ENCODE measurements at regions not wholly inside any gene's neighbourhood (a gene's known extent, or its start where the extent isn't known, plus 50 kb on each side); places are given as distances from the start of the nearest gene placed in this dataset.
"Not testable (repeated sequence)": the region's sequence is repeated elsewhere in the genome, so short reads cannot be mapped to it uniquely, and the experiment has no call there.

- DNase-seq (ENCODE audit: low spot score): no peak
Measured at GRCh38 chr5:161034451-161034850, 182.4 kb upstream of the ATP10B start.

GRCh38 chr5:161030229-161030628 lies 178.2 kb upstream of the ATP10B start:
- no peak for DNase-seq (ENCODE audit: low spot score)

DNA sequence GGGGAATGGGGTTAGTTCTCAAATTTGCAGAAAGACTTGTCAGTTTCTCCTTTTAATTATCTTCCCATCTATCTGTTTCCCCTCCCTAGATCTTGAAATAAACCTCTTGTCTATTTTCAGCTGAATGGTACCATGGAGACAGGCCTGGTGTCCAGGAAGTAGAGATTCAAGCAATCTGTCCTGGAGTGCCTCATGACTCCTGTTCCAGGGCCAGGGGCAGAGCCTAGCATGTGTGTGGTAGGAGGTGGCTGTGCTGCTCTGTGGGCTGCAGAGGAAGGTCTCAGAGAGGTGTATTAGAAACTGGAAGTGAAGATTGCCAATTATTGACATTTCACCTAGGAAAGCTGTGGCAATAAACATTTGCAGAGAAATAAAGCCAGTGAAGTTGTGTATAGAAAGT lies 175.8 kb upstream of the ATP10B start:
- no peak for DNase-seq (ENCODE audit: low spot score)

DNA sequence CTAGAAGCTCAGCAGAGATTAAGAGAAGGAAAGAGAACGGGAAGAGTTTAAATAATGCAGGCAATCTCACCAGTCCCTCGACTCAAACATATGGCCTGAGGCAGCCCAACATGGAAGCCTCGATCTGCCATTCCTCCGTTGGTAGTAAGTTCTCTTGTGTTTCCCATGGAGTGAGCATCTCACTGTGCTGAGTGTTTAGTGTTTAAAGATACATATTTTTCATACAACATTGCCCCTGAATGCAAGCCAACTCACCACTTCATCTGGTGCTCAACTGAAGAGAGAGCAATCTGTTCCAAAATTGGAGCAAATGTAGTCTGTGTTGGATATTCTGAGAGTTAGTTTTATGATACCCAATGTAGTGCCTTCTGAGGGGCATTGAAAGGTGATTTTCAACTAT lies 171.5 kb upstream of the ATP10B start:
- DNase-seq (ENCODE audit: low spot score): no peak

DNA sequence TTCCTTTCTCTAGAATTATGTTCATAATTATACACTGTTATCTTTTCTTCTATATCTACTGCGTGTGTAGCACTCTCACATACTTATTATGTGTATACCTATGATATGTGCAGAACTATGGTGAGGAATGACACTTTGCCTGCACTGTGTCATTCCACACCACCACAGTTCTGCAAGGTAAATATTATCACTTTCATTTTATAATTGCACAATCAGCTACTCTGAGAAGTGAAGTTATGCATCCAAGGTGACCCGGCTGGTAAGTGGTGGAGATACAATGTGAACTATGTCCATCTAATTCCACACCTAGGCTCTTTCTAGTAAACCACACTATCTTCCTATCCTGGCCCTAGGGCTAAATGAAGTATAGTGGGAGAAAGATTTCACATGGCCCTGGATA lies 170.1 kb upstream of the ATP10B start:
- DNase-seq (ENCODE audit: low spot score): no peak

DNA sequence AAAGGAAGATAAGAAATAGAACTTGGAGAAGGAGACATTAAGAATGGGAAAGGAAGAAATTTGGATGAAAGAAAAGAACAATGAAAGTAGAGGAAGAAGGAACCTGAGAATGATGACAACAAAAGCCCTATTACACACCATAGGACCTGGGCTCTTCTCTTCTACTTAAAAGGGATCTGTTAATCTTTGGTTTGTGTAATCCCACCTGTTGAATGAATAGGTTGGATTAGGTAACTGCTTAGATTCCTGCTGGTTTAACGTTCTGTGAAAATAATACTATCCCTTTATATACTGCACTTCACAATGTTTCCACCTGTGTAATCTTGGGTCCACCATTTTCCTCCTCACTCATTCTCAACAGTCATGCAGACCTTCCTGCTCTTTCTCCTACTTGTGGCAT lies 157.8 kb upstream of the ATP10B start:
- DNase-seq (ENCODE audit: low spot score): no peak

GRCh38 chr5:161009194-161009593 lies 157.2 kb upstream of the ATP10B start:
- no peak for DNase-seq (ENCODE audit: low spot score)

DNA sequence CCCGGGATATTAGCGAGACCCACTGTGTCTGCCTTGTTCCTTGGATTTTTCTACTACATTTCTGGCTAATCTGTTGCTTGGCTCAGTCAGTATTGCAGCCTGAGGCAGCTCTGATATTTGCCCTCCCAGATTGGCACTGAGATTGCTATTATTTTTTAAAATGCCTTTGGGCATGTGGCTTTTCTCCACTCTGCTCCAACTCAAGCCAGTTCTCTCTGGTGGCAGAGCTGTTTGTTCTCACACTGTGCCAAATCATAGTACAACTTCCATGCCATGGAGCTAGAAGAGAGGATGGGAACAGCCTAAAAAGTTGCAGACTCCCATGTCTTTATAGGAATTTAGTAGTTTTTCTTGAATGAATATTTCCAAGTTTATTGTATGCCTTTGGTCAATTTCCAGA lies 155.9 kb upstream of the ATP10B start:
- no peak for DNase-seq (ENCODE audit: low spot score)

GRCh38 chr5:161002571-161003074 lies 150.6 kb upstream of the ATP10B start:
- no peak for DNase-seq (ENCODE audit: low spot score)

DNA sequence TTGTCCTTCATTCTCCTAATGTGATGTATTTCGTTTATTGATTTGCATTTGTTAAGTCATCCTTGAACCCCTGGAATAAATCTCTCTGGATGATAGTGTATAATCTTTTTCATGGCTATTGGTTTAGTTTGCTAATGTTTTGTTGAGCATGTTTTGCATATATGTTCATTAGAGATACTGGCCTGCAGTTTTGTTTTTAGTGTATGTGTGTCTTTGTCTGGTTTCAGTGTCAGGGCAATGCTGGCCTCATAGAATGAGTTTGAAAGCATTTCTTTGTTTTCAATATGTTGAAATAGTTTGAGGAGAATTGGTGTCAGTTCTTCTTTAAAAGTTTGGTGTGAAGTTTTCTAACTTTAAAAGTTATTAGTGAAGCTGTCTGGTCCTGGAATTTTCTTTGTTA lies 149.6 kb upstream of the ATP10B start:
- no peak for DNase-seq (ENCODE audit: low spot score)

GRCh38 chr5:161001142-161001541 lies 149.1 kb upstream of the ATP10B start:
- DNase-seq (ENCODE audit: low spot score): not testable (repeated sequence)

DNA sequence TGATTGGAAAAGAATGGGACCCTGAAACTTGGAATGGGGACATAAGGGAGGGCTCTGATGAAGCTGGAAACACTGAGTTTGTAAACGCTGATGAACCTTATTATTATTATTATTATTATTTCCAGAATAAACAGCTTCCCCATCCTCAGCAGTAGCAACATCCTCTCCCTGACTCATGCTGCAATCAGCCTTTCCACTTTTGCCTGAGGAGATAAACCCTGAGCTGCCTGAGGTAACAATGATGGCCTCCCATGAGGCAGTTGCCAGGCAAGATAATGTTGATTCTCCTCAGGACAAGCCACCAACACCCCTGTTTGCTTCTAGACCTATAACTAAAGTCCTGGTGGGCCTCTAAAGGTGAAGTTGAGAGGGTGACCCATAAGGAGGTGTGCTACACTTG lies 139.2 kb upstream of the ATP10B start:
- no peak for DNase-seq (ENCODE audit: low spot score)

DNA sequence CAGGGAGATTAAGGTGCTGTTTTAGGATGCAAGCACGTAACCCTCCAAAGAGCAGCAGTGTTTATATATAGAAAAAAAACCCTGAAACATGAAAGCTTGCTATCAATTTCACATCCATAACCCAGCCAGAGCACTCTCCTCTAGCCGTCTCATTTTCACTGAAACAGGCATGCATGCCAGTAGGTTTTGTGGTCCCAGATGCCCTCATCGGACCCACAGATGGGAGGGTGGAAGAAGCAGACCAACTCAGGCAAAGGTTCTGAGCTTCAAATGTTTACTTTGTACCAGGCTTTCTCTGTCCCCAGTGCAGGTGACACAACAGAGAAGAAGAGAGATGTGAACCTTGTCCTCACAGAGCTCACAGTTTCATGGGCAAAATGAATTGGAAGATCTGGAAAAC lies 127.4 kb upstream of the ATP10B start:
- DNase-seq (ENCODE audit: low spot score): no peak

GRCh38 chr5:160978944-160979343 lies 126.9 kb upstream of the ATP10B start:
- DNase-seq (ENCODE audit: low spot score): no peak

DNA sequence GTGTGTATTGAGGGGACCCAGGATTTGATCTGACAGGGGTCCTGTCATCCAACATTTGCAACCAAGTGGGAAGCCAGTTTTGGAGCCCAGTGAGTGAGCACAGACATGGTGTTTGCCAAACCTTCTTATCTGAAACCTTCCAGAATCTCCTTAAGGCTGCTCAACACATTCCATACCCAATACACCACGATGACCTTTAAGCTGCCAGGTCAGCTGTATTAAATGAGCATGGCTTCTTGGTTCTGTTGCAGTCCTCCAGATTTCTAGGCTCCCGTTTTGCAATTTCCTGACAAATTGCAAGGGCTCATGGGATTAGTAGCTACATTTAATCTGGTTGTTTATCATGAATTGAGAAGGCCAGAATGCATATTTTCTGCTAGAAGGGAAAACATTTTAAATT lies 124.2 kb upstream of the ATP10B start:
- DNase-seq (ENCODE audit: low spot score): no peak

DNA sequence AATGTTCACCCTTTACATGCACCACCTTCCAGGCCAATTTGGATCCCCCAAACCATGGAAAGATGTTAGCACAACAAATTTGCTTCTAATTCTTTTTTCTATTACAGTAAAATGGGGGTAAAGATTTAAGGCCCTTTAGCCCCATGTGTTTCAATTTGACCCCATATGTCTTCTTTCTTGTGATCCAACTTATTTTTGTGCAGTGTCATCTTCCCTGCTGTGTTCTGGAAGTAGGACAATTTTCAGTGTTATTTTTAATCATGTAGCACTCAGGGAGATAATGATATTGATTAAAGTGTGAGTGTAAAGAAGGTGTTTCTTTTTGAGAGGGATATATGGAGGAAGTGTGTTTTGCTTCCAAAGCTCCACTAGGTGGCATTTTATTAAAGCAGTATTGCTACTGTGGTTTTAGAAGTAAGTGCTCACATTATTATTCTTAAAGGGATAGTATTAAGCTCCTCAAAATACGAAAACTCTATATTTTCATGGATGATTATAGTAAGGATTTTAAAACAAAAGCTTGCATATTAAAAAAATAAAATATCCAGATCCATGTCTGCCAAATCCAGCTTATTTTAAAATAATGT lies 118.7 kb upstream of the ATP10B start:
- no peak for DNase-seq (ENCODE audit: low spot score)

- no peak for DNase-seq (ENCODE audit: low spot score)
Measured at GRCh38 chr5:160969645-160970044, 117.6 kb upstream of the ATP10B start.

DNA sequence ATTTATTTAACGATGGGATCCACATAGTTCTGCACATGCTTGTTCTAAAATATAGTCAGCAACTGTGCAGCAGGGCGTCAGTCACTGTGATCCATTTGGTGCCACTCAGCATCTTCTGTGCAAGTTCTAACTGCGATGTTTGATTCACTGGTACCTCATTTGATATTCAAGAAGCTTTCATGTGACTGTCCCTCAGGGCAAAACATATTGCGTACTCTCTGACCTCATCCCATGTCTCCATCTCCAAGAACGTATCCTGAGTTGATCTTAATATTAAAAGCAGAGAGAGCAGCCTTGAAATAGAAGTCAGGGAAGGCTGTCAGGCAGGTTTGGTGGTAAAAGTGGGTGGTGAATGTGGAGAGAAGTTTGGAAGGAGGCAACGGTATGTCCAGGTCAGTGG lies 116.5 kb upstream of the ATP10B start:
- DNase-seq (ENCODE audit: low spot score): no peak

- DNase-seq (ENCODE audit: low spot score): no peak
Measured at GRCh38 chr5:160966921-160967320, 114.9 kb upstream of the ATP10B start.

DNA sequence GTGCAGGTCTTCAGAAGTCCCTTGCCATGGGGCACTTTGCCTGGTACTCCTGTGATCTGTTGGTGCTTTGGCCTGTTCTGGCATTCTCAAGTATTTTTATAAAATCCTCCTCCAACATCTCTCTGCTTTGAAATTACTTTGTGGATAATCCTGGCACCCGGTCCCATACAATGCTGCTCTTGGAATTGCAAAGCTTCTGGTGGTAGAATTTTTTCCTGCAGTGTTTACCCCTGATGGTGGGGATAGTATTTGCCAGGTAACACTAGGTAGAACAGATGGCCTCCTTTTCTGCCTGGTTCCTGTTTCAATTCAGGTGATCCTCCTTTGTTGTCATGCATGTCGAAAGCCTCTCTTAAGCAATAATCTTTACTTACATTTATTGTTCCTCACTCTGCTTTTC lies 109.8 kb upstream of the ATP10B start:
- DNase-seq (ENCODE audit: low spot score): no peak

DNA sequence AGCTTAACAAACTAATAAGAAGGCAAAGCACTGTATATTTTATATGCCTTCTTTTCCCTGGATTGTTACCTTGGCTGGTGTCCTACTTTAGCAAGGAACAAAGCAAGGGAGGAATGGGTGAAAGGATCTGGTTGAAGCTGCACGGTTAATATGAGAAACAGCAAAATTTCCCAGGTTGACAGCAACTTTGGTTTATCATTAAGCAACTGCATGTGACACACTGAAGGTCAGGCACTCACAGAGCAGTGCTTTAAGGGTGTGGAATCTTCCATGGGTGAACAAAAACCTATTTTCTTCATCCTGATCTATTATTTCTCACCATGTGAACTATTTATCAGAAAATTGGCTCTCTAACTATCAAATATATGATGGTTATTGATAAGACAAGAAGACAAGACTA lies 109.0 kb upstream of the ATP10B start:
- no peak for DNase-seq (ENCODE audit: low spot score)

DNA sequence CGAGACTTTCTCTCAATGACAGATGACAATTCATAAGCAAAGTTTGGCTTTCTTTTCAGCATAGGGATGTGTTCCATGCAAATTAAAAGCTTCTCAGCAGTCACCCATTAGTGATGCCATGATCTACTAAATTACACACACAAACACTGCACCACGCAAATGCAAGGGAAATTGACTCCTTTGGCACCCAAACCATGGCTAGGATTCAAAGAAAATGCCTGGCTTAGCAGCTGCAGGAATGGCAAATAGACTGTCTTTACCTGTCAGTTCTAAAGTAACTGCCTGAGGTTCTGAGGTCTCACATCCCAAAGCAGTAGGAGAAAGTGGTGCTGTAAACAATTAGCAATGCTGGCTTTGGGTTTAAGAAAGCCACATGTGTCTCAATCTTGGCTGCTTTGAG lies 108.6 kb upstream of the ATP10B start:
- DNase-seq (ENCODE audit: low spot score): no peak

DNA sequence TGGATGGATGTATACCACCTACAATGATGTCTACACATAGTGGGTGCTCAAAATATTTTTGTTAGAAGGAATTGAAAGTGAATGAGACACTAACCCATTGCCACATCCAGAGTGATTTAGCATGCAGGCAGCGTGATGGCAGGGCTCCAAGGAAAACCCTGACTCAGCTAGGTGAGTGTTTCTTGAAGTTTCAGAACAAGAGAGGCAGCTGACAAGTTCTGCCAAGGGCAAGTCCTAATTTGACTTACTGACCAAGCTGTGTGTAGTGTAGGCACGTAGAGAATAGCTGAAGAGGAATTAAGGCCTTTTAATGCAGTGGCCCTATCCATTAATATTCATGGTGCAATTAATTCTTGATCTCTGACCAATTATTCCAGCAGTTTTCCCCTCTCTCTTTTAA lies 107.8 kb upstream of the ATP10B start:
- DNase-seq (ENCODE audit: low spot score): peak; percentile 57

- no peak for DNase-seq (ENCODE audit: low spot score)
Measured at GRCh38 chr5:160957312-160957861, 105.4 kb upstream of the ATP10B start.

All from LoVo (cell line).